Chondrocyte (in vitro differentiated cells): ENCODE measurements at regions not wholly inside any gene's neighbourhood (a gene's known extent, or its start where the extent isn't known, plus 50 kb on each side); places are given as distances from the start of the nearest gene placed in this dataset.

Experiments
- DNase-seq: peaks from one replicate; pipeline ENCODE4 v3.0.0; 2021; ENCODE audit warnings: mixed read lengths, low spot score
- H3K27ac Mint-ChIP-seq: one replicate; pipeline ENCODE4 v1.8.0; 2021; ENCODE audit warnings: mild to moderate bottlenecking, moderate library complexity, mixed read lengths; ENCODE audit not compliant: unreplicated experiment
- H3K27me3 Mint-ChIP-seq: 2 replicates; pipeline ENCODE4 v1.8.0; 2021; ENCODE audit warnings: low read depth, mixed read lengths
- H3K36me3 Mint-ChIP-seq: 2 replicates; pipeline ENCODE4 v1.8.0; 2021; ENCODE audit warnings: low read depth, mixed read lengths
- H3K4me1 Mint-ChIP-seq: 2 replicates; pipeline ENCODE4 v1.8.0; 2021; ENCODE audit warnings: low read depth, mild to moderate bottlenecking, mixed read lengths
- H3K4me3 Mint-ChIP-seq: one replicate; pipeline ENCODE4 v1.8.0; 2021; ENCODE audit warnings: mild to moderate bottlenecking, moderate library complexity, mixed read lengths; ENCODE audit not compliant: unreplicated experiment
- H3K9me3 Mint-ChIP-seq: 2 replicates; pipeline ENCODE4 v1.8.0; 2021; ENCODE audit warnings: low read depth, mixed read lengths
- CTCF ChIP-seq: fragments of 200-600 bp; sonication (generic); IDR thresholded peaks from 2 replicates; pipeline ENCODE4 v1.5.0; 2021; ENCODE audit warnings: antibody characterized with exemption, mild to moderate bottlenecking, moderate library complexity

GRCh38 chr1:177593105-177593504 is 376.8 kb downstream of the SEC16B start:
- Mint-ChIP-seq H3K27me3 (peaks cover 12% of the 10 kb centered on the region), H3K4me3 (no peak overlapping the region), H3K4me1 (no peaks in the 10 kb centered on the region), H3K36me3 (no peaks in the 10 kb centered on the region), H3K9me3 (no peaks in the 10 kb centered on the region), H3K27ac (no peak overlapping the region)
- TF ChIP-seq CTCF, result no peak
- DNase-seq, result no peak

- H3K4me3 Mint-ChIP-seq, result no peak overlapping the region
- DNase-seq, result no peak
- H3K9me3 Mint-ChIP-seq, result no peaks in the 10 kb centered on the region
- peaks cover 12% of the 10 kb centered on the region for H3K27me3 Mint-ChIP-seq
- H3K4me1 Mint-ChIP-seq, result no peaks in the 10 kb centered on the region
- H3K27ac Mint-ChIP-seq, result no peak overlapping the region
- no peak for TF ChIP-seq CTCF
- no peaks in the 10 kb centered on the region for H3K36me3 Mint-ChIP-seq
Observed at GRCh38 chr1:177592624-177593023, 377.2 kb downstream of the SEC16B start.

GRCh38 chr1:177591155-177591554 is 378.7 kb downstream of the SEC16B start:
- H3K36me3 Mint-ChIP-seq, result no peaks in the 10 kb centered on the region

GRCh38 chr1:177589166-177589565 is 380.7 kb downstream of the SEC16B start:
- H3K9me3 Mint-ChIP-seq, result no peaks in the 10 kb centered on the region
- no peak overlapping the region for H3K27ac Mint-ChIP-seq
- no peak overlapping the region for H3K4me3 Mint-ChIP-seq
- no peaks in the 10 kb centered on the region for H3K4me1 Mint-ChIP-seq
- H3K27me3 Mint-ChIP-seq, result peaks cover 11% of the 10 kb centered on the region
- H3K36me3 Mint-ChIP-seq, result no peaks in the 10 kb centered on the region
- no peak for DNase-seq
- TF ChIP-seq CTCF, result no peak

More at GRCh38 chr1:177591155-177591554, 378.7 kb downstream of the SEC16B start:
- no peaks in the 10 kb centered on the region for H3K4me1 Mint-ChIP-seq
- H3K4me3 Mint-ChIP-seq, result no peak overlapping the region
- DNase-seq, result no peak
- H3K27ac Mint-ChIP-seq, result no peak overlapping the region
- H3K27me3 Mint-ChIP-seq, result peaks cover 11% of the 10 kb centered on the region
- H3K9me3 Mint-ChIP-seq, result no peaks in the 10 kb centered on the region
- TF ChIP-seq CTCF, result no peak

- Mint-ChIP-seq H3K4me1 (no peaks in the 10 kb centered on the region), H3K27ac (no peak overlapping the region), H3K9me3 (no peaks in the 10 kb centered on the region), H3K36me3 (no peaks in the 10 kb centered on the region), H3K4me3 (no peak overlapping the region), H3K27me3 (no peaks in the 10 kb centered on the region)
- TF ChIP-seq CTCF, result no peak
- DNase-seq, result no peak
Observed at GRCh38 chr1:177586429-177586828, 383.4 kb downstream of the SEC16B start.
